ENCODE measurements at regions not wholly inside any gene's neighbourhood (a gene's known extent, or its start where the extent isn't known, plus 50 kb on each side); places are given as distances from the start of the nearest gene placed in this dataset.

GRCh38 chr3:113055201-113055600 is 64.4 kb downstream of the GTPBP8 start:
- Mint-ChIP-seq H3K27ac (no peak overlapping the region), H3K9me3 (no peaks in the 10 kb centered on the region), H3K36me3 (ENCODE audit: low read depth) (no peaks in the 10 kb centered on the region), H3K4me1 (peaks cover 3% of the 10 kb centered on the region), H3K4me3 (no peak overlapping the region), H3K27me3 (ENCODE audit: insufficient read depth) (no peaks in the 10 kb centered on the region)
- TF ChIP-seq, protein P1, sequence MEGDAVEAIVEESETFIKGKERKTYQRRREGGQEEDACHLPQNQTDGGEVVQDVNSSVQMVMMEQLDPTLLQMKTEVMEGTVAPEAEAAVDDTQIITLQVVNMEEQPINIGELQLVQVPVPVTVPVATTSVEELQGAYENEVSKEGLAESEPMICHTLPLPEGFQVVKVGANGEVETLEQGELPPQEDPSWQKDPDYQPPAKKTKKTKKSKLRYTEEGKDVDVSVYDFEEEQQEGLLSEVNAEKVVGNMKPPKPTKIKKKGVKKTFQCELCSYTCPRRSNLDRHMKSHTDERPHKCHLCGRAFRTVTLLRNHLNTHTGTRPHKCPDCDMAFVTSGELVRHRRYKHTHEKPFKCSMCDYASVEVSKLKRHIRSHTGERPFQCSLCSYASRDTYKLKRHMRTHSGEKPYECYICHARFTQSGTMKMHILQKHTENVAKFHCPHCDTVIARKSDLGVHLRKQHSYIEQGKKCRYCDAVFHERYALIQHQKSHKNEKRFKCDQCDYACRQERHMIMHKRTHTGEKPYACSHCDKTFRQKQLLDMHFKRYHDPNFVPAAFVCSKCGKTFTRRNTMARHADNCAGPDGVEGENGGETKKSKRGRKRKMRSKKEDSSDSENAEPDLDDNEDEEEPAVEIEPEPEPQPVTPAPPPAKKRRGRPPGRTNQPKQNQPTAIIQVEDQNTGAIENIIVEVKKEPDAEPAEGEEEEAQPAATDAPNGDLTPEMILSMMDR (conservative IDR thresholded peaks at IDR 0.05), result no peak
- no peak overlapping the region for H3K9ac ChIP-seq (ENCODE audit: extremely low read depth, low read length, poor library complexity, severe bottlenecking)
- DNase-seq, result no peak
- H3K4me3 ChIP-seq (ENCODE audit: low read length), result no peak overlapping the region
- no peak overlapping the region for H3K27ac ChIP-seq (ENCODE audit: low read depth, low read length)
- H3K36me3 ChIP-seq (ENCODE audit: control insufficient read depth, insufficient read depth, low read length), result no peaks in the 10 kb centered on the region
- no peaks in the 10 kb centered on the region for H3K9me3 ChIP-seq (ENCODE audit: control insufficient read depth, low read length)
- no peaks in the 10 kb centered on the region for H3K27me3 ChIP-seq (ENCODE audit: control insufficient read depth, insufficient read depth, low read length, poor library complexity, severe bottlenecking)
- no peaks in the 10 kb centered on the region for H3K4me1 ChIP-seq (ENCODE audit: control insufficient read depth, insufficient read depth, low read length)

DNA sequence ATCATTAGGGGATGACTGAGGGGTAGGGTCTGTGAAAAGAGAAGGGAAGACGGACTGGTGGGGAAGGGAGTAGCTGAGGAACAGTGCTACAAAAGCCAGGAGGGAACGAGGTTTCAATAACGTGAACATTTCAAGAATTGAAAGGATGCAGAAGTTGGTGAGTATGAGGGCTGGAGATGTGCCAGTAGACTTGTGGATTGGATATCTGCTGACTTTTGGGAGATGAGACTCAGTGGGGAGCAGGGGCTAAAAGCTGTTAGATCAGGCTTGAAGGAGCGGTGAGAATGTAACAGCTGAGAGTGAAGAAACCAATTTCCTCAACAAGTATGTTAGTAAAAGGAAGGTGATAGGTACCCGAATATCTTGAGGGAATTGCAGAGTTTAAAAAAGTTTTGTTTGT is 65.2 kb downstream of the GTPBP8 start:
- H3K4me1 Mint-ChIP-seq, result peaks cover 3% of the 10 kb centered on the region
- H3K4me3 Mint-ChIP-seq, result no peak overlapping the region
- H3K9me3 ChIP-seq (ENCODE audit: control insufficient read depth, low read length), result no peaks in the 10 kb centered on the region
- no peaks in the 10 kb centered on the region for H3K36me3 ChIP-seq (ENCODE audit: control insufficient read depth, insufficient read depth, low read length)
- TF ChIP-seq, protein P1 (conservative IDR thresholded peaks at IDR 0.05), result no peak
- WGBS, 2 experiments (ENCODE audit: insufficient coverage in 1 of 2, insufficient read length in 1 of 2), result 86 to 87% methylated on average over 4 to 5 of the region's 5 CpGs
- H3K36me3 Mint-ChIP-seq (ENCODE audit: low read depth), result no peaks in the 10 kb centered on the region
- DNase-seq, result no peak
- no peaks in the 10 kb centered on the region for H3K4me1 ChIP-seq (ENCODE audit: control insufficient read depth, insufficient read depth, low read length)
- H3K9me3 Mint-ChIP-seq, result no peaks in the 10 kb centered on the region
- no peaks in the 10 kb centered on the region for H3K27me3 ChIP-seq (ENCODE audit: control insufficient read depth, insufficient read depth, low read length, poor library complexity, severe bottlenecking)
- no peak overlapping the region for H3K27ac ChIP-seq (ENCODE audit: low read depth, low read length)
- no peak overlapping the region for H3K4me3 ChIP-seq (ENCODE audit: low read length)
- no peaks in the 10 kb centered on the region for H3K27me3 Mint-ChIP-seq (ENCODE audit: insufficient read depth)
- no peak overlapping the region for H3K27ac Mint-ChIP-seq
- no peak overlapping the region for H3K9ac ChIP-seq (ENCODE audit: extremely low read depth, low read length, poor library complexity, severe bottlenecking)

- Mint-ChIP-seq H3K27ac (no peak overlapping the region), H3K4me1 (no peaks in the 10 kb centered on the region), H3K4me3 (no peak overlapping the region), H3K27me3 (ENCODE audit: insufficient read depth) (no peaks in the 10 kb centered on the region), H3K9me3 (no peaks in the 10 kb centered on the region), H3K36me3 (ENCODE audit: low read depth) (no peaks in the 10 kb centered on the region)
- Histone ChIP-seq H3K4me1 (ENCODE audit: control insufficient read depth, insufficient read depth, low read length) (no peaks in the 10 kb centered on the region), H3K9me3 (ENCODE audit: control insufficient read depth, low read length) (no peaks in the 10 kb centered on the region), H3K36me3 (ENCODE audit: control insufficient read depth, insufficient read depth, low read length) (no peaks in the 10 kb centered on the region), H3K27me3 (ENCODE audit: control insufficient read depth, insufficient read depth, low read length, poor library complexity, severe bottlenecking) (no peaks in the 10 kb centered on the region), H3K27ac (ENCODE audit: low read depth, low read length) (peak overlapping the region; percentile 8), H3K9ac (ENCODE audit: extremely low read depth, low read length, poor library complexity, severe bottlenecking) (no peak overlapping the region), H3K4me3 (ENCODE audit: low read length) (no peak overlapping the region)
- TF ChIP-seq, protein P1 (conservative IDR thresholded peaks at IDR 0.05), result no peak
- 86 to 97% methylated on average over 3 of the region's 3 CpGs for WGBS, 2 experiments (ENCODE audit: insufficient coverage in 1 of 2, insufficient read length in 1 of 2)
- no peak for DNase-seq
Measured at GRCh38 chr3:113057117-113057516, 66.3 kb downstream of the GTPBP8 start.

Data from endodermal cell (in vitro differentiated cells).